Mammary epithelial cell (primary cell): ENCODE measurements at regions not wholly inside any gene's neighbourhood (a gene's known extent, or its start where the extent isn't known, plus 50 kb on each side); places are given as distances from the start of the nearest gene placed in this dataset.

ENCODE experiments used
- EZH2 ChIP-seq: IDR thresholded peaks from 2 replicates; pipeline ENCODE4 v1.6.1; 2012; ENCODE audit warnings: low read length, inconsistent platforms, borderline replicate concordance
- TF ChIP-seq, protein P1 (sequence below), 2 donors: IDR thresholded peaks in 1 of 2; conservative IDR thresholded peaks in 1 of 2; 2 replicates each; pipeline ENCODE4 v1.5.1; 2011 to 2012; ENCODE audit warnings: inconsistent platforms in 2 of 2, low read length in 2 of 2, mild to moderate bottlenecking in 2 of 2, control low read depth in 1 of 2, low read depth in 1 of 2; ENCODE audit not compliant: insufficient read depth in 1 of 2; ENCODE audit errors: extremely low read depth in 1 of 2

GRCh38 chr2:42961961-42962360 lies 169.6 kb upstream of the HAAO start:
- TF ChIP-seq, protein P1, sequence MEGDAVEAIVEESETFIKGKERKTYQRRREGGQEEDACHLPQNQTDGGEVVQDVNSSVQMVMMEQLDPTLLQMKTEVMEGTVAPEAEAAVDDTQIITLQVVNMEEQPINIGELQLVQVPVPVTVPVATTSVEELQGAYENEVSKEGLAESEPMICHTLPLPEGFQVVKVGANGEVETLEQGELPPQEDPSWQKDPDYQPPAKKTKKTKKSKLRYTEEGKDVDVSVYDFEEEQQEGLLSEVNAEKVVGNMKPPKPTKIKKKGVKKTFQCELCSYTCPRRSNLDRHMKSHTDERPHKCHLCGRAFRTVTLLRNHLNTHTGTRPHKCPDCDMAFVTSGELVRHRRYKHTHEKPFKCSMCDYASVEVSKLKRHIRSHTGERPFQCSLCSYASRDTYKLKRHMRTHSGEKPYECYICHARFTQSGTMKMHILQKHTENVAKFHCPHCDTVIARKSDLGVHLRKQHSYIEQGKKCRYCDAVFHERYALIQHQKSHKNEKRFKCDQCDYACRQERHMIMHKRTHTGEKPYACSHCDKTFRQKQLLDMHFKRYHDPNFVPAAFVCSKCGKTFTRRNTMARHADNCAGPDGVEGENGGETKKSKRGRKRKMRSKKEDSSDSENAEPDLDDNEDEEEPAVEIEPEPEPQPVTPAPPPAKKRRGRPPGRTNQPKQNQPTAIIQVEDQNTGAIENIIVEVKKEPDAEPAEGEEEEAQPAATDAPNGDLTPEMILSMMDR (conservative IDR thresholded peaks at IDR 0.05 in 1 of 2, IDR thresholded peaks at IDR 0.05 in 1 of 2; ENCODE audit: extremely low read depth in 1 of 2, insufficient read depth in 1 of 2, low read depth in 1 of 2, low read length in 2 of 2), result no peak
- TF ChIP-seq EZH2, result no peak
